K562 (cell line): ENCODE measurements at regions not wholly inside any gene's neighbourhood (a gene's known extent, or its start where the extent isn't known, plus 50 kb on each side); places are given as distances from the start of the nearest gene placed in this dataset.

Source experiments
- ATAC-seq: fragments of 200-7000 bp; cut with Tn5 transposase; 3 replicates; pipeline ENCODE4 v1.9.1; 2020; ENCODE audit warnings: moderate library complexity
- BruUV-seq: library from RNA; stranded (reverse); fragments of 400-500 nt; replicated peaks from 2 replicates; lab custom pipeline; 2021; lab: Mats Ljungman, UMichigan
- CTCF ChIA-PET: fragments of 300-600 bp; formaldehyde crosslinking; extraction: SDS; loops from one replicate; lab custom pipeline; 2021; ENCODE audit warnings: low intra/inter-chr PET ratio; lab: Yijun Ruan, JAX
- POLR2A ChIA-PET: fragments of 300-600, 350-650 bp; sonication (Branson Sonifier 250); formaldehyde crosslinking; extraction: SDS; loops from one replicate; lab custom pipeline; 2021; ENCODE audit warnings: antibody characterized with exemption, inconsistent platforms; lab: Yijun Ruan, JAX
- DNase-seq, 4 experiments: peaks; one replicate each; pipeline versions ENCODE4 v3.0.0 to v3.0.0-alpha.2; 2011 to 2018; ENCODE audit warnings: low spot score in 3 of 4, mixed read lengths in 3 of 4; ENCODE audit errors: extremely low read depth in 1 of 4
- FAIRE-seq: peaks from 2 replicates; lab custom pipeline; 2011; peaks lifted over from hg19 to GRCh38; lab: Jason Lieb, UNC
- H2AFZ ChIP-seq: 2 replicates; pipeline ENCODE4 v1.6.0; 2011; ENCODE audit warnings: low read depth, low read length, control low read depth, inconsistent platforms
- H3K27ac ChIP-seq: fragments of 200-600 bp; 3 replicates; pipeline ENCODE4 v1.8.0; 2011; ENCODE audit warnings: low read depth, mild to moderate bottlenecking, control low read depth, inconsistent platforms, low read length, moderate library complexity, mixed read lengths; ENCODE audit errors: extremely low read depth
- H3K27me3 ChIP-seq, 2 experiments: fragments of 300-600 bp in 1 of 2; 2 replicates in 1 of 2; 3 replicates in 1 of 2; pipeline versions ENCODE4 v1.6.0 to v1.8.0; 2011; ENCODE audit warnings: inconsistent platforms in 2 of 2, low read length in 2 of 2, mild to moderate bottlenecking in 1 of 2, mixed read lengths in 1 of 2, moderate library complexity in 1 of 2; ENCODE audit not compliant: control insufficient read depth in 2 of 2, insufficient read depth in 2 of 2
- H3K36me3 ChIP-seq: fragments of 300-600 bp; 3 replicates; pipeline ENCODE4 v1.8.0; 2011; ENCODE audit warnings: mild to moderate bottlenecking, low read length, inconsistent platforms; ENCODE audit not compliant: control insufficient read depth, insufficient read depth
- H3K4me1 ChIP-seq, 2 experiments: fragments of 200-600 bp in 1 of 2; replicated peaks in 1 of 2; 2 replicates in 1 of 2; 3 replicates in 1 of 2; pipeline versions ENCODE4 v1.5.1 to v1.8.0; 2011; ENCODE audit warnings: inconsistent platforms in 2 of 2, low read length in 2 of 2, mild to moderate bottlenecking in 1 of 2, mixed read lengths in 1 of 2, moderate library complexity in 1 of 2; ENCODE audit not compliant: control insufficient read depth in 2 of 2, insufficient read depth in 2 of 2
- H3K4me2 ChIP-seq: 2 replicates; pipeline ENCODE4 v1.6.1; 2011; ENCODE audit warnings: low read length, control low read depth, inconsistent platforms, mixed read lengths; ENCODE audit not compliant: insufficient read depth
- H3K4me3 ChIP-seq: fragments of 200-600 bp; sonication (generic), shearing (Covaris generic); 2 replicates; pipeline ENCODE4 v1.5.1; 2016; ENCODE audit warnings: control low read depth, inconsistent platforms
- H3K79me2 ChIP-seq: fragments of 200-600 bp; 3 replicates; pipeline ENCODE4 v1.8.0; 2011; ENCODE audit warnings: low read length, inconsistent platforms; ENCODE audit not compliant: control insufficient read depth, insufficient read depth
- H3K9ac ChIP-seq, 2 experiments: 2 replicates each; pipeline versions ENCODE4 v1.6.0 to v1.6.1; 2011; ENCODE audit warnings: low read depth in 2 of 2, low read length in 2 of 2, control low read depth in 1 of 2, inconsistent platforms in 1 of 2, mild to moderate bottlenecking in 1 of 2, mixed read lengths in 1 of 2; ENCODE audit not compliant: insufficient read depth in 1 of 2
- H3K9me1 ChIP-seq: one replicate; pipeline ENCODE4 v1.6.0; 2011; ENCODE audit warnings: inconsistent platforms, mild to moderate bottlenecking, low read length, moderate library complexity; ENCODE audit not compliant: control insufficient read depth, insufficient read depth
- H3K9me3 ChIP-seq: replicated peaks from 2 replicates; pipeline ENCODE4 v1.5.1; 2011; ENCODE audit warnings: low read depth, low read length, inconsistent platforms; ENCODE audit not compliant: control insufficient read depth, insufficient read depth
- H4K20me1 ChIP-seq: replicated peaks from 2 replicates; pipeline ENCODE4 v1.6.1; 2011; ENCODE audit warnings: low read length, inconsistent platforms, mixed read lengths; ENCODE audit not compliant: control insufficient read depth, insufficient read depth
- FUS ChIP-seq: fragments of 200-400 bp; formaldehyde crosslinking; optimal IDR thresholded peaks from 2 replicates; pipeline ENCODE3; 2017; ENCODE audit warnings: low read depth, low read length
- GTF2E2 ChIP-seq: fragments of 200-800 bp; sonication (Bioruptor generic); IDR thresholded peaks from 2 replicates; pipeline ENCODE4 v1.6.1; 2016; ENCODE audit warnings: missing genetic modification characterization, missing compliant biosample characterization
- KAT8 ChIP-seq: fragments of 450-650 bp; IDR thresholded peaks from 2 replicates; pipeline ENCODE4 v1.6.1; 2016; ENCODE audit warnings: low read depth, mild to moderate bottlenecking
- MAFK ChIP-seq: IDR thresholded peaks from 2 replicates; pipeline ENCODE4 v1.6.1; 2011; ENCODE audit warnings: low read length, improper control_type of control experiment
- MEIS2 ChIP-seq: fragments of 450-650 bp; IDR thresholded peaks from 2 replicates; pipeline ENCODE4 v1.6.1; 2014; ENCODE audit warnings: mild to moderate bottlenecking; ENCODE audit not compliant: partially characterized antibody
- NR2C1 ChIP-seq, 2 experiments: fragments of 450-650 bp; IDR thresholded peaks; 2 replicates each; pipeline ENCODE4 v1.6.1; 2017; ENCODE audit warnings: mild to moderate bottlenecking in 2 of 2, antibody characterized with exemption in 1 of 2, inconsistent platforms in 1 of 2, missing compliant biosample characterization in 1 of 2, missing genetic modification characterization in 1 of 2
- ZNF12 ChIP-seq: sonication (generic); formaldehyde crosslinking; IDR thresholded peaks from 2 replicates; pipeline ENCODE4 v1.4.0; 2020; ENCODE audit warnings: mild to moderate bottlenecking, missing genetic modification reagents
- ZNF41 ChIP-seq: fragments of 250-450 bp; sonication (Bioruptor Pico); conservative IDR thresholded peaks from 2 replicates; pipeline ENCODE4 v1.4.0; 2020; ENCODE audit warnings: mild to moderate bottlenecking
- WGBS: fragments of 100-300 bp; shearing (Covaris generic); methylation state at CpG from one replicate; pipeline ENCODE4 v1.1.6; 2016; ENCODE audit warnings: low coverage, mixed read lengths; ENCODE audit not compliant: insufficient coverage; ENCODE audit errors: missing lambda C conversion rate; 5-methylcytosine and 5-hydroxymethylcytosine counted together
- in situ Hi-C: fragments of 300-500 bp; cut with MboI; formaldehyde crosslinking; loops from 4 replicates; pipeline ENCODE4 v1.15.0; 2018; ENCODE audit warnings: inconsistent platforms, mixed read lengths
- intact Hi-C: fragments of 100-400 bp; cut with micrococcal nuclease; formaldehyde crosslinking; loops from 2 replicates; pipeline ENCODE4 v1.14.2; 2022
- TF ChIP-seq, protein P1 (sequence below): sonication (generic); formaldehyde crosslinking; IDR thresholded peaks from 2 replicates; pipeline ENCODE4 v1.8.1; 2022; ENCODE audit warnings: missing genetic modification reagents
- TF ChIP-seq, protein P2 (sequence below): IDR thresholded peaks from 2 replicates; pipeline ENCODE4 v1.6.1; 2011; ENCODE audit warnings: borderline replicate concordance, low read depth, mild to moderate bottlenecking, moderate library complexity, low read length; ENCODE audit not compliant: insufficient read depth, poor library complexity, severe bottlenecking
- TF ChIP-seq, protein P3 (sequence below): fragments of 250-450 bp; sonication (Bioruptor Pico); IDR thresholded peaks from 2 replicates; pipeline ENCODE4 v1.8.0; 2022; ENCODE audit warnings: moderate library complexity, mild to moderate bottlenecking, inconsistent platforms
- TF ChIP-seq, protein P4 (sequence below): fragments of 250-450 bp; sonication (Bioruptor Pico); IDR thresholded peaks from 2 replicates; pipeline ENCODE4 v1.5.0; 2020; ENCODE audit warnings: mild to moderate bottlenecking
- TF ChIP-seq, protein P5 (sequence below): IDR thresholded peaks from 3 replicates; pipeline ENCODE4 v1.6.1; 2011; ENCODE audit warnings: borderline replicate concordance, mild to moderate bottlenecking, moderate library complexity; ENCODE audit not compliant: insufficient read length; ENCODE audit errors: extremely low read depth

DNA sequence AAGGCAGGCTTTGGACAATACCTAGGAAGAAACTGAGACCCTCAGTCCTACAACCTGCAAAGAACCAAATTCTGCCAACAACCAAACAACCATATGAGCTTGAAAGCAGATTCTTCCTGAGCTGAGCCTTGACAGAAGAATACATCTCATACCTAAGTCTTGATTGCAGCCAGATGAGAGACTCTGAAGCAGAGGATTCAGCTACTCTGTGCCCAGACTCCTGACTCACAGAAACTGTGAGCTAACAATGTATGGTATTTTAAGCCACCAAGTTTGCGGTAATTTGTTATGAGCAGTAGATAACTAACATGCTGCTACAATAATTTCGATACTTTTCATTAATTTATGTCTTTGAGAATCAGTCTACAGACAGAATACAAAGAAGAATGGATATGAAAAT lies 325.1 kb upstream of the CBLB start:
- intact Hi-C loops (no loop called here), in situ Hi-C loops (no loop called here)
- no peaks in the 10 kb centered on the region for H3K9me1 ChIP-seq
- ChIA-PET CTCF (no interaction called here), POLR2A (no interaction called here)
- H3K4me1 ChIP-seq: peaks cover 0 to 4% of the 10 kb centered on the region in 2 experiments; a peak in 2 of 5 replicates
- H3K9me3 ChIP-seq: no peaks in the 10 kb centered on the region
- BruUV-seq: no TSS peak
- no peak overlapping the region for H3K9ac ChIP-seq
- no peak overlapping the region for H2AFZ ChIP-seq
- H3K4me3 ChIP-seq: no peak overlapping the region
- no peak for FAIRE-seq
- no peak overlapping the region for H3K4me2 ChIP-seq
- ATAC-seq: no peak
- DNase-seq: no peak
- H3K27ac ChIP-seq: no peak overlapping the region
- H3K36me3 ChIP-seq: no peaks in the 10 kb centered on the region
- no peaks in the 10 kb centered on the region for H4K20me1 ChIP-seq
- 19% methylated on average over 2 of the region's 2 CpGs for WGBS
- no peaks in the 10 kb centered on the region for H3K79me2 ChIP-seq
- H3K27me3 ChIP-seq: no peaks in the 10 kb centered on the region
- TF ChIP-seq, protein P1, sequence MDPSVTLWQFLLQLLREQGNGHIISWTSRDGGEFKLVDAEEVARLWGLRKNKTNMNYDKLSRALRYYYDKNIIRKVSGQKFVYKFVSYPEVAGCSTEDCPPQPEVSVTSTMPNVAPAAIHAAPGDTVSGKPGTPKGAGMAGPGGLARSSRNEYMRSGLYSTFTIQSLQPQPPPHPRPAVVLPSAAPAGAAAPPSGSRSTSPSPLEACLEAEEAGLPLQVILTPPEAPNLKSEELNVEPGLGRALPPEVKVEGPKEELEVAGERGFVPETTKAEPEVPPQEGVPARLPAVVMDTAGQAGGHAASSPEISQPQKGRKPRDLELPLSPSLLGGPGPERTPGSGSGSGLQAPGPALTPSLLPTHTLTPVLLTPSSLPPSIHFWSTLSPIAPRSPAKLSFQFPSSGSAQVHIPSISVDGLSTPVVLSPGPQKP (CRISPR knock-in tag): no peak
- TF ChIP-seq MAFK (no peak), ZNF12 (CRISPR knock-in tag) (no peak), GTF2E2 (no peak), KAT8 (no peak), MEIS2 (no peak), ZNF41 (no peak), FUS (no peak), NR2C1 (IDR thresholded peaks at IDR 0.05) (no peak), NR2C1 (tag; IDR thresholded peaks at IDR 0.05) (no peak)
- TF ChIP-seq, protein P2, sequence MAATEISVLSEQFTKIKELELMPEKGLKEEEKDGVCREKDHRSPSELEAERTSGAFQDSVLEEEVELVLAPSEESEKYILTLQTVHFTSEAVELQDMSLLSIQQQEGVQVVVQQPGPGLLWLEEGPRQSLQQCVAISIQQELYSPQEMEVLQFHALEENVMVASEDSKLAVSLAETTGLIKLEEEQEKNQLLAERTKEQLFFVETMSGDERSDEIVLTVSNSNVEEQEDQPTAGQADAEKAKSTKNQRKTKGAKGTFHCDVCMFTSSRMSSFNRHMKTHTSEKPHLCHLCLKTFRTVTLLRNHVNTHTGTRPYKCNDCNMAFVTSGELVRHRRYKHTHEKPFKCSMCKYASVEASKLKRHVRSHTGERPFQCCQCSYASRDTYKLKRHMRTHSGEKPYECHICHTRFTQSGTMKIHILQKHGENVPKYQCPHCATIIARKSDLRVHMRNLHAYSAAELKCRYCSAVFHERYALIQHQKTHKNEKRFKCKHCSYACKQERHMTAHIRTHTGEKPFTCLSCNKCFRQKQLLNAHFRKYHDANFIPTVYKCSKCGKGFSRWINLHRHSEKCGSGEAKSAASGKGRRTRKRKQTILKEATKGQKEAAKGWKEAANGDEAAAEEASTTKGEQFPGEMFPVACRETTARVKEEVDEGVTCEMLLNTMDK: no peak
- TF ChIP-seq, protein P3, sequence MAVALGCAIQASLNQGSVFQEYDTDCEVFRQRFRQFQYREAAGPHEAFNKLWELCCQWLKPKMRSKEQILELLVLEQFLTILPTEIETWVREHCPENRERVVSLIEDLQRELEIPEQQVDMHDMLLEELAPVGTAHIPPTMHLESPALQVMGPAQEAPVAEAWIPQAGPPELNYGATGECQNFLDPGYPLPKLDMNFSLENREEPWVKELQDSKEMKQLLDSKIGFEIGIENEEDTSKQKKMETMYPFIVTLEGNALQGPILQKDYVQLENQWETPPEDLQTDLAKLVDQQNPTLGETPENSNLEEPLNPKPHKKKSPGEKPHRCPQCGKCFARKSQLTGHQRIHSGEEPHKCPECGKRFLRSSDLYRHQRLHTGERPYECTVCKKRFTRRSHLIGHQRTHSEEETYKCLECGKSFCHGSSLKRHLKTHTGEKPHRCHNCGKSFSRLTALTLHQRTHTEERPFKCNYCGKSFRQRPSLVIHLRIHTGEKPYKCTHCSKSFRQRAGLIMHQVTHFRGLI (CRISPR knock-in tag): no peak
- TF ChIP-seq, protein P4, sequence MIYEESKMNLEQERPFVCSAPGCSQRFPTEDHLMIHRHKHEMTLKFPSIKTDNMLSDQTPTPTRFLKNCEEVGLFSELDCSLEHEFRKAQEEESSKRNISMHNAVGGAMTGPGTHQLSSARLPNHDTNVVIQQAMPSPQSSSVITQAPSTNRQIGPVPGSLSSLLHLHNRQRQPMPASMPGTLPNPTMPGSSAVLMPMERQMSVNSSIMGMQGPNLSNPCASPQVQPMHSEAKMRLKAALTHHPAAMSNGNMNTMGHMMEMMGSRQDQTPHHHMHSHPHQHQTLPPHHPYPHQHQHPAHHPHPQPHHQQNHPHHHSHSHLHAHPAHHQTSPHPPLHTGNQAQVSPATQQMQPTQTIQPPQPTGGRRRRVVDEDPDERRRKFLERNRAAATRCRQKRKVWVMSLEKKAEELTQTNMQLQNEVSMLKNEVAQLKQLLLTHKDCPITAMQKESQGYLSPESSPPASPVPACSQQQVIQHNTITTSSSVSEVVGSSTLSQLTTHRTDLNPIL: no peak
- TF ChIP-seq, protein P5, sequence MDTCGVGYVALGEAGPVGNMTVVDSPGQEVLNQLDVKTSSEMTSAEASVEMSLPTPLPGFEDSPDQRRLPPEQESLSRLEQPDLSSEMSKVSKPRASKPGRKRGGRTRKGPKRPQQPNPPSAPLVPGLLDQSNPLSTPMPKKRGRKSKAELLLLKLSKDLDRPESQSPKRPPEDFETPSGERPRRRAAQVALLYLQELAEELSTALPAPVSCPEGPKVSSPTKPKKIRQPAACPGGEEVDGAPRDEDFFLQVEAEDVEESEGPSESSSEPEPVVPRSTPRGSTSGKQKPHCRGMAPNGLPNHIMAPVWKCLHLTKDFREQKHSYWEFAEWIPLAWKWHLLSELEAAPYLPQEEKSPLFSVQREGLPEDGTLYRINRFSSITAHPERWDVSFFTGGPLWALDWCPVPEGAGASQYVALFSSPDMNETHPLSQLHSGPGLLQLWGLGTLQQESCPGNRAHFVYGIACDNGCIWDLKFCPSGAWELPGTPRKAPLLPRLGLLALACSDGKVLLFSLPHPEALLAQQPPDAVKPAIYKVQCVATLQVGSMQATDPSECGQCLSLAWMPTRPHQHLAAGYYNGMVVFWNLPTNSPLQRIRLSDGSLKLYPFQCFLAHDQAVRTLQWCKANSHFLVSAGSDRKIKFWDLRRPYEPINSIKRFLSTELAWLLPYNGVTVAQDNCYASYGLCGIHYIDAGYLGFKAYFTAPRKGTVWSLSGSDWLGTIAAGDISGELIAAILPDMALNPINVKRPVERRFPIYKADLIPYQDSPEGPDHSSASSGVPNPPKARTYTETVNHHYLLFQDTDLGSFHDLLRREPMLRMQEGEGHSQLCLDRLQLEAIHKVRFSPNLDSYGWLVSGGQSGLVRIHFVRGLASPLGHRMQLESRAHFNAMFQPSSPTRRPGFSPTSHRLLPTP: no peak
